ENCODE measurements at regions not wholly inside any gene's neighbourhood (a gene's known extent, or its start where the extent isn't known, plus 50 kb on each side); places are given as distances from the start of the nearest gene placed in this dataset.
"Not testable (repeated sequence)": the region's sequence is repeated elsewhere in the genome, so short reads cannot be mapped to it uniquely, and the experiment has no call there.

GRCh38 chr4:107562316-107562715, 157.7 kb downstream of the PAPSS1 start:
- no peak for DNase-seq (ENCODE audit: low spot score in 2 of 2)

GRCh38 chr4:107561481-107561880, 158.6 kb downstream of the PAPSS1 start:
- no peak for FAIRE-seq
- DNase-seq (ENCODE audit: low spot score in 2 of 2): no peak

More at GRCh38 chr4:107562316-107562715, 157.7 kb downstream of the PAPSS1 start:
- no peak for FAIRE-seq

- no peak for FAIRE-seq
- DNase-seq (ENCODE audit: low spot score in 2 of 2): no peak
These were observed 160.4 kb downstream of the PAPSS1 start for GRCh38 chr4:107559653-107560052.

- DNase-seq (ENCODE audit: low spot score in 2 of 2): no peak
- no peak for FAIRE-seq
These were observed 167.7 kb downstream of the PAPSS1 start for GRCh38 chr4:107552306-107552705.

GRCh38 chr4:107548211-107548905, 171.7 kb downstream of the PAPSS1 start:
- DNase-seq (ENCODE audit: low spot score in 2 of 2) (no peak), FAIRE-seq (no peak)

GRCh38 chr4:107546638-107547037, 173.4 kb downstream of the PAPSS1 start:
- FAIRE-seq (no peak), DNase-seq (ENCODE audit: low spot score in 2 of 2) (no peak)

- FAIRE-seq: no peak
- DNase-seq (ENCODE audit: low spot score in 2 of 2): no peak
These were observed 178.5 kb downstream of the PAPSS1 start for GRCh38 chr4:107541511-107541910.

- no peak for DNase-seq (ENCODE audit: low spot score in 2 of 2)
- FAIRE-seq: no peak
These were observed 188.1 kb downstream of the PAPSS1 start for GRCh38 chr4:107531927-107532326.

GRCh38 chr4:107520368-107520767, 199.7 kb downstream of the PAPSS1 start:
- DNase-seq (ENCODE audit: low spot score in 2 of 2): no peak
- FAIRE-seq: no peak

- peak in 1 of 2 donors; percentile 8 for DNase-seq (ENCODE audit: low spot score in 2 of 2)
- FAIRE-seq: no peak
These were observed 201.0 kb downstream of the PAPSS1 start for GRCh38 chr4:107519053-107519452.

GRCh38 chr4:107518076-107518475, 202.0 kb downstream of the PAPSS1 start:
- DNase-seq (ENCODE audit: low spot score in 2 of 2): no peak
- FAIRE-seq: no peak

GRCh38 chr4:107512549-107512948, 207.5 kb downstream of the PAPSS1 start:
- no peak for FAIRE-seq
- no peak for DNase-seq (ENCODE audit: low spot score in 2 of 2)

GRCh38 chr4:107509615-107510014, 210.4 kb downstream of the PAPSS1 start:
- DNase-seq (ENCODE audit: low spot score in 2 of 2) (no peak), FAIRE-seq (no peak)

- DNase-seq (ENCODE audit: low spot score in 2 of 2) (no peak), FAIRE-seq (no peak)
These were observed 219.5 kb downstream of the PAPSS1 start for GRCh38 chr4:107500551-107500950.

- FAIRE-seq (no peak), DNase-seq (ENCODE audit: low spot score in 2 of 2) (no peak)
These were observed 223.0 kb downstream of the PAPSS1 start for GRCh38 chr4:107497054-107497453.

- DNase-seq (ENCODE audit: low spot score in 2 of 2): no peak
- FAIRE-seq: no peak
These were observed 227.5 kb downstream of the PAPSS1 start for GRCh38 chr4:107492566-107492965.

- no peak for DNase-seq (ENCODE audit: low spot score in 2 of 2)
These were observed 229.9 kb downstream of the PAPSS1 start for GRCh38 chr4:107490116-107490515.

GRCh38 chr4:107483621-107484020, 236.4 kb downstream of the PAPSS1 start:
- FAIRE-seq; DNase-seq (ENCODE audit: low spot score in 2 of 2): not testable (repeated sequence)

More at GRCh38 chr4:107490116-107490515, 229.9 kb downstream of the PAPSS1 start:
- FAIRE-seq: no peak

GRCh38 chr4:107482546-107482945, 237.5 kb downstream of the PAPSS1 start:
- DNase-seq (ENCODE audit: low spot score in 2 of 2) (no peak), FAIRE-seq (no peak)

GRCh38 chr4:107478327-107478980, 241.6 kb downstream of the PAPSS1 start:
- FAIRE-seq: no peak
- DNase-seq (ENCODE audit: low spot score in 2 of 2): no peak

- FAIRE-seq: no peak
- no peak for DNase-seq (ENCODE audit: low spot score in 2 of 2)
These were observed 246.9 kb downstream of the PAPSS1 start for GRCh38 chr4:107473126-107473525.
